ENCODE measurements at regions not wholly inside any gene's neighbourhood (a gene's known extent, or its start where the extent isn't known, plus 50 kb on each side); places are given as distances from the start of the nearest gene placed in this dataset.

DNA sequence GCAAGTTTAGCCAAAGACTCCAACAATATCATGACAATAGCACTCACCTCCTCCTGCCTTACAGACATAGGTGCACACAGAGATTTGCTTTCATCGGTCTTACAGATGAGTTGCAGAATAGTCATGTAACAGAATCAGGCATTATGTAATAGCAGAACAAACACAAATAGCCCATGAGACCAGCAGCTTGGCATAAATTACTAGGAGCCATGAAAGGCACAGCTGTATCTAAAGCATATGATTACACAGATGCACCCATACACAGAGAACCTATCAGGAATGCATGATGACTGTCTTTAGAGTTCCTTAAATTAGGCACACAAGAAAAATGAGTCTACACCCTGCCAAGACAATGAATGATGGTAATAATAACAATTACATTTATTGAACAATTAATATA, 342.0 kb upstream of the XYLT1 start:
- DNase-seq (ENCODE audit: low spot score): no peak
- no peak for ATAC-seq (ENCODE audit: low FRiP score)
- TF ChIP-seq, protein P1, sequence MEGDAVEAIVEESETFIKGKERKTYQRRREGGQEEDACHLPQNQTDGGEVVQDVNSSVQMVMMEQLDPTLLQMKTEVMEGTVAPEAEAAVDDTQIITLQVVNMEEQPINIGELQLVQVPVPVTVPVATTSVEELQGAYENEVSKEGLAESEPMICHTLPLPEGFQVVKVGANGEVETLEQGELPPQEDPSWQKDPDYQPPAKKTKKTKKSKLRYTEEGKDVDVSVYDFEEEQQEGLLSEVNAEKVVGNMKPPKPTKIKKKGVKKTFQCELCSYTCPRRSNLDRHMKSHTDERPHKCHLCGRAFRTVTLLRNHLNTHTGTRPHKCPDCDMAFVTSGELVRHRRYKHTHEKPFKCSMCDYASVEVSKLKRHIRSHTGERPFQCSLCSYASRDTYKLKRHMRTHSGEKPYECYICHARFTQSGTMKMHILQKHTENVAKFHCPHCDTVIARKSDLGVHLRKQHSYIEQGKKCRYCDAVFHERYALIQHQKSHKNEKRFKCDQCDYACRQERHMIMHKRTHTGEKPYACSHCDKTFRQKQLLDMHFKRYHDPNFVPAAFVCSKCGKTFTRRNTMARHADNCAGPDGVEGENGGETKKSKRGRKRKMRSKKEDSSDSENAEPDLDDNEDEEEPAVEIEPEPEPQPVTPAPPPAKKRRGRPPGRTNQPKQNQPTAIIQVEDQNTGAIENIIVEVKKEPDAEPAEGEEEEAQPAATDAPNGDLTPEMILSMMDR (IDR thresholded peaks at IDR 0.05): no peak

DNA sequence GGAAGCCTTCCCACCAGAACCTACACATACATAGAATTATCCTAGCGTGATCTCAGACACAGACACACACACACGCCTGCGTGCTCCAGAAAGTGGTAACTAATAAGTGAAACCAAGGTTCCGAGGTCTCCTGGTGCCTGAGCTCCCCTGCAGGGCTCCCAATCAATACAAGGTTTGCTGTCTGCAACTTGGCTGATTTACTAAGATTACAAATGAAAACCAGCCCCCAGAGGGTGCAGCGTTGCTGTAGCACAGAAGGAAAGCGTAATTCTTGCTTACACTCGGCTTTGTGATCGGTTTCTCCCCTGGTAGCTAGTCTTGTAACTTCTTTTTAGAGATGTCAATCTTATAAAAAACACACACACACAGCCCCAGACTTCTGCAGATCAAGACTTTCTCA, 334.1 kb upstream of the XYLT1 start:
- ATAC-seq (ENCODE audit: low FRiP score) (no peak), DNase-seq (ENCODE audit: low spot score) (no peak)
- TF ChIP-seq, protein P1 (IDR thresholded peaks at IDR 0.05): no peak

DNA sequence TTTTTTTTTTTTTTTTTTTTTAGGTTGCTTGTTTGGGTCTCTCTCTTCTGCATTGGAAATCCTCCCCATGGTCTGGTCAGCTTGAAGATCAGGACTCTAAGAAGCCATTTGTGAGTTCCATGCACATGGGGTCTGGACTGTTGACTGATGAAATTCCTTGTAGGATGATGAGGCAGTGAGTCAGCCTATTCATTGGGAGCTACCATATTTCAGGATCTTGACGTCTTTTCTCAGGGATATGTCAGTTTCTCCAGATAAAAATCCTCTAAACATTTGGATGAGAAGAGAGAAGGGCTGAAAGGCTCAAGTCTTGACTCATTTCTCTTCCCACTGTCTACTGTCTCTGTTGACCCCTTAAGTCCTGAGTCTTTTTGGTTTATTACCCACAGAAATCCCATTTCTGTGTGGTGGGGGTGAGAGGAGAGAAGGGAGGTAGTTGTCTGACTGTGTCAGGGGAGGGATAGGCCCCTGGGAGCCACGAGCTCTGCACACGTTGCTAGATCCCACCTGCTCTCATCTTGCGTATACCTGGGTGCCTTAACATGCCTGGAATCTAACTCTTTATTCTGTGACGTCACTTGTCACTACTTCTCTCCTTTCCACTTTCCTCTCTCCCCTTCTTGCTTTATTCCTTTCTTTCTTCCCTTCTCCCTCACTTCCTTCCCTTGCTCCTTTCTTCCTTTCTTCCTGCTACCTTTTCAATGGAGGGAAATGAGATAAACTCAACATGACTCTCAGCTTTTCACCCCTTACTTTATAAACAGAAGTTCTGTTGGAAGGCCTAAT, 333.1 kb upstream of the XYLT1 start:
- DNase-seq (ENCODE audit: low spot score) (no peak), ATAC-seq (ENCODE audit: low FRiP score) (peak; percentile 48)
- TF ChIP-seq, protein P1 (IDR thresholded peaks at IDR 0.05): no peak

DNA sequence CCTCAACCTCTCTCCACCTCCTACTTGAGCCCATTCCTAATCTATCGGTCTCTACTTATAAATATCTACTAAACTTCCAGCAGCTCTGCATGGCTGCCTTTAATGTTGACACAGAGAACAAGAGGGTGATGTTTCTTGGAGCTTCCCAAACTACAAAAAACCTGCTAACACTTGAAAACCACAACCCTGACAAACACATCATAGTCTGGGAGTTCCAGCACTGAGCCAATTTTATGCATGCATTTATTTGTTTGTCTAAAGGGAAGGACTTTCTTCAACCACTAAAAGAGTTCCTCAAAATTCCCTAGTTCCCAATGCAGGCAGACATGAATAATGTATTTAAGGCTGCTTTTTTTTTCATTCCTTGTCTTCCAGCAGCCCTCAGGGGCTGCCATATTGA, 331.8 kb upstream of the XYLT1 start:
- TF ChIP-seq, protein P1 (IDR thresholded peaks at IDR 0.05): no peak
- DNase-seq (ENCODE audit: low spot score): no peak

DNA sequence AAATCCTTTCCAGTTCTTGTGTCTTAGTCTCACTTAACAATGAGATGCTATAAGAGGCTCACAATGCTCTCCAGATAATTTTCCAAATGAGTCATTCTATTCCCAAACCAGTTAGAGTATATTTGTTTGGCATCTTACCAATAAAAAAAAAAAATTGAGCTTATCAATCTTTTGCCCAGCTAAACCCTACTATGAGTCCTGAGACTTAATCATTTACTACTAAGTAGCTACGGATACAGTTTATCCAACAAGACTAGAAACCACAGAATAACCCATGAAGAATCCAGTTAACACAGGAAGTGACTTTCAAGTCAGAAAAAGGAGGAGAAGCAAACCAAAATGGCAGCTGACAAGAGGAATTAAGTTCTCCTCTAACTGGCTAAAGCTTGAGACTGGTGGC, 330.3 kb upstream of the XYLT1 start:
- DNase-seq (ENCODE audit: low spot score) (no peak), ATAC-seq (ENCODE audit: low FRiP score) (no peak)
- TF ChIP-seq, protein P1 (IDR thresholded peaks at IDR 0.05): no peak

More for the DNA sequence above, 331.8 kb upstream of the XYLT1 start:
- ATAC-seq (ENCODE audit: low FRiP score): no peak

DNA sequence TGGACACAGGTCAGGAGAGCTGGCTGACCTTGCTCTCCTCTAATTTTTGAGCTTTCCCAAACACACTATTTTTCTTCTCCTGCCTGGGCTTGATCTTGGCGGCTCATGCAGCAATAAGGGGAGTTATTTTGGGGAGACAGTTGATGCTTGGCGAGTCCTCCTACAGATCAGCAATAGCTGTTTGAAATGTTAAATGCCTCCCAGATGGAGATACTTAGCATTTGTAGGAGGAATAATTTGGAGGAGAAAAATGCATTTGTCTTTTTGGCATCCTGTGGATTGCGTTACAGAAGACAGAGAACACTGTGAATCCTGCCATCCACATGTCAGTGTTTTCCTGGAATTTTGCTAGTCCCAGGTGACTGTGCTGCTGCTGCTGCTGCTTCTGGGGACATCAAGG, 328.0 kb upstream of the XYLT1 start:
- DNase-seq (ENCODE audit: low spot score) (no peak), ATAC-seq (ENCODE audit: low FRiP score) (no peak)
- TF ChIP-seq, protein P1 (IDR thresholded peaks at IDR 0.05): no peak

DNA sequence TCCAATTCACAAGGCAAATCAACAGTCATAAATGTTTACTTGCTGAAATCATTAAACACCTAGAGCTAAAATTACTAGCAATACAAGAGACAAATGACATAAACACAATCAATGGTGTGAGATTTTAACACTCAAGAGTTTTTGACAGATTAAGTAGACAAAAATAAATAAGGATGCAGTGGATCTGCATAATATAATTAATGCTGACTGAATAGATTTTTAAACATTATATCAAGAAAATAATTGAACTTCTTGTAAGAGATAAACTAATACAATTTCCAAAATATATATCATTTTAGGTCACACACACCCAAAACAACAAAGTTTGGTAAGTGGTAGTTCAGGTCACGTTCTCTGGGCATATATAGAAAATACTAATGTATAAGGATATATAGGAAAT, 322.6 kb upstream of the XYLT1 start:
- ATAC-seq (ENCODE audit: low FRiP score) (no peak), DNase-seq (ENCODE audit: low spot score) (no peak)
- TF ChIP-seq, protein P1 (IDR thresholded peaks at IDR 0.05): no peak
